Muscle layer of colon (tissue), 2 donors: ENCODE measurements at regions not wholly inside any gene's neighbourhood (a gene's known extent, or its start where the extent isn't known, plus 50 kb on each side); places are given as distances from the start of the nearest gene placed in this dataset.

Experiments
- H3K27ac ChIP-seq: one replicate; pipeline ENCODE4 v1.7.0; 2013; ENCODE audit warnings: low read depth, mild to moderate bottlenecking, low read length, moderate library complexity
- H3K27me3 ChIP-seq, 2 donors: one replicate each; pipeline ENCODE4 v1.7.0; 2013; ENCODE audit warnings: low read length in 2 of 2, mild to moderate bottlenecking in 2 of 2; ENCODE audit not compliant: insufficient read depth in 2 of 2, control insufficient read depth in 1 of 2
- H3K36me3 ChIP-seq: one replicate; pipeline ENCODE4 v1.7.0; 2013; ENCODE audit warnings: mild to moderate bottlenecking, low read length; ENCODE audit not compliant: insufficient read depth
- H3K4me1 ChIP-seq: one replicate; pipeline ENCODE4 v1.7.0; 2013; ENCODE audit warnings: mild to moderate bottlenecking, low read length; ENCODE audit not compliant: insufficient read depth
- H3K4me3 ChIP-seq, 2 donors: one replicate each; pipeline ENCODE4 v1.7.0; 2013; ENCODE audit warnings: low read length in 2 of 2, low read depth in 1 of 2, mild to moderate bottlenecking in 1 of 2, moderate library complexity in 1 of 2
- H3K9ac ChIP-seq: one replicate; pipeline ENCODE4 v1.7.0; 2013; ENCODE audit warnings: low read length
- H3K9me3 ChIP-seq: one replicate; pipeline ENCODE4 v1.7.0; 2013; ENCODE audit warnings: mild to moderate bottlenecking, low read length
- donor health status: abdominal sarcoma.
- donor health status: Adenocarcinoma of cecum.

DNA sequence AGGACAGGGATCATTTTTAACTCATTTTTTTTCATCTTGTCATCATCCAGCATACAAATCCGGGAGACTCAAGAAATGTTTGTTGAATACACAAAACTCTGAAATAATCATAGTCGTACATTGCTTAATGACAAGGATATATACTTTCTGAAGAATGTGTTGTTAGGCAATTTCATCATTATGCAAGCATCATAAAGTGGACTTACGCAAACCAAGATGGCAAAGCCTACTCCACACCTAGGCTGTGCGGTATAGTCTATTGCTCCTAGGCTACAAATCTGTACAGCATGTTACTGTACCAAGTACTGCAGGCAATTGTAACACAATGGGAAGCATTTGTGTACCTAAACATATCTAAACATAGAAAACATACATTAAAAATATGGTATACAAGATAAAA is 264.1 kb downstream of the TSHZ3 start:
- Histone ChIP-seq H3K4me3 (no peak overlapping the region), H3K9me3 (no peaks in the 10 kb centered on the region), H3K27ac (no peak overlapping the region), H3K27me3 (no peaks in the 10 kb centered on the region), H3K4me1 (no peaks in the 10 kb centered on the region), H3K36me3 (no peaks in the 10 kb centered on the region), H3K9ac (no peak overlapping the region)

DNA sequence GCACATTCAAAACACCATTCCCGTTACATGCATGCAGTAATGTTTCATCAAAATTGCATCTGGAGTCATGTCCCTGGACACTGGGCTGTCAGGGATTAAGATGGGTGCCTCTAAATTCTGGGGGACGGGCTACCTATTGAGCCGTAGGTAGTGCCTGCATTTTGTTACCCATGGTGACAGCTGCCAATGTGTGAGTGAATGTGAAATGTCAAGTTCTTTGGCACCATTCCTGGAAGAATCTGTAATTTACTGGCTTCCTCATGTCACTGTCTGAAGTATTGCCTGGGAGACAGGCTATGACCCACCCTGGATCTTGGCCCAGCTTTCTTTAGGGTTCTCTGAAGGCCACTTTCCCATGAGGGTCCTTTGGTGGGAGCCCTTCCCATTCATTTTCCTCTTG is 266.1 kb downstream of the TSHZ3 start:
- H3K4me1 ChIP-seq, result no peaks in the 10 kb centered on the region

GRCh38 chr19:31075146-31075655 is 274.0 kb downstream of the TSHZ3 start:
- H3K27ac ChIP-seq, result no peak overlapping the region
- H3K36me3 ChIP-seq, result no peaks in the 10 kb centered on the region
- no peaks in the 10 kb centered on the region for H3K27me3 ChIP-seq
- H3K4me3 ChIP-seq, result no peak overlapping the region
- no peak overlapping the region for H3K9ac ChIP-seq
- no peaks in the 10 kb centered on the region for H3K9me3 ChIP-seq
- H3K4me1 ChIP-seq, result no peaks in the 10 kb centered on the region

More for the DNA sequence above, 266.1 kb downstream of the TSHZ3 start:
- no peak overlapping the region for H3K9ac ChIP-seq
- H3K36me3 ChIP-seq, result no peaks in the 10 kb centered on the region
- H3K9me3 ChIP-seq, result no peaks in the 10 kb centered on the region
- H3K27me3 ChIP-seq, result no peaks in the 10 kb centered on the region
- H3K27ac ChIP-seq, result no peak overlapping the region
- H3K4me3 ChIP-seq, result no peak overlapping the region

DNA sequence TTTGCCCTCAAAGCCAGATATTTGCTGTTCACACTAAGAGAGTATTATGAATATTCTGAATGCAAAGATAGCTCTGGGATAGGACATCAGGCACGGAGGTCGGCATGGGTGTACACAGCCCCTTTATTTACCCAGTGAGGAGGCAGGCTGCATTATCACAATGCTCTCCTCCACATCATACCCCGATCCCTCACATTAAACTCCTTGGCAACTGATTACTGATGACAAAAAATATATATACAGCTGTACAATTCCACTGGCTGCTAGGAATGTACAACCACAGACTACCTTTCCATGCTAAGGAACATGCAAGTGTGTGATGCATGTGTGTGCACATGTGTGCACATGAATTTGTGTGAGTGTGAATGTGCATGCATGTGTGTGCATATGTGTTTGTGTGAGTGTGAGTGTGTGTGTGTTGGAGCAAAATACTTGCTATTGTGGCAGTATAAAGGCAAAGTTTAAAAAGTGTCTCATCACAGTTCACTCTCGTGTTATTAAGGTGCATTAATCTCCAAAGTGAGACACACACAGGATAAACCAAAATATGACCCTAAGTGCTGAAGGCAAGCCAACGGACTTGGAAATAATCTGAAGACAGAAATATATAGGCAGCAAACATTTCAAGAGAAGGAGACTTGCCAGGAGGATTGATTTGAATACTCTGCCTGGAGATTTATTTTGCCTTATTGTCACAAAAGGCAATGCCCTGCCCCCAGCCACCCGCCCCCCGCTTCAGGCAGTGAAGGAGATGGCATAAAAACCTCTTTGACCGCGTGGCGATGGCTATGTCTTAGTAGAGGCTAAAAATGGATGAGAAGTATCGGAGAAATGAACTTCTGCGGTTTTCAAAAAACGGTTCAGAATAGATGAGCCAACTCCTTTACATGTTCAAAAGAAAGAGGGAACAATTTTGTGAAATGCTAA is 274.8 kb downstream of the TSHZ3 start:
- H3K27me3 ChIP-seq, result no peaks in the 10 kb centered on the region
- no peak overlapping the region for H3K27ac ChIP-seq
- no peaks in the 10 kb centered on the region for H3K36me3 ChIP-seq
- no peaks in the 10 kb centered on the region for H3K4me1 ChIP-seq
- H3K9ac ChIP-seq, result no peak overlapping the region
- H3K9me3 ChIP-seq, result no peaks in the 10 kb centered on the region
- H3K4me3 ChIP-seq, result no peak overlapping the region

DNA sequence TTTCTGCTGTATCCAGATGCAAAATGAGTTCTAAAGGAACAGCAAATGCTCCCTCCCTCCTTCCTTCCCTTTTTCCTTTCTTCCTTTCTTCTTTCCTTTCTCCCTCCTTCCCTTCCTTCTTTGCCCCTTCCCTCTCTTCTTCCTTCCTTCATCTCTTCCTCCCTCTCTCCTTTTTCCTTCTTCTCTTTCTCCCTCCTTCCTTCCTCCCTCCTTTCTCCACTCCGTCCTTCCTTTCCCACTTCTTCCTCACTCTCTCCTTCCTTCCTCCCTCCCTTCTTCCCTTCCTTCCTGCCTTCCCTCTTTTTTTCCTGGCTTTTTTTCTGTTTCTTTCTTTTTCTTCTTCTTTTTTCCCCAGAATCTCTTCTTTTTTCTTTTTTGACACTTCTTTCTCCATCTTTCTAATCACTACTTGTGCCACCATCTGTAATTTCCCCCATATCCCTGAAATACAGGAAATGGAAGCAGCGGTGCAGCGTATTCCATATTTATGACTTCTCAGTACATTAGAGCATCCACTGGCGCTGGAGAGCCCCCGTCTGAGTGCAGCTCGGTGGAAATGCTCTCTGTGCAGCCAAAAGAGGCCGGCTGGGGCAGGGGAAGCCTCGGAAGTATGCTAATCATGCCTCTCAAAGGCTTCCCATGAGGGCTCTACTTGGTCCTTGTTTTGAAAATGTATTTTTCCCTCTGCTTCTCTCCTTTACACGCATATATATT is 275.6 kb downstream of the TSHZ3 start:
- Histone ChIP-seq H3K27ac (no peak overlapping the region), H3K9ac (no peak overlapping the region), H3K9me3 (no peaks in the 10 kb centered on the region), H3K4me1 (no peaks in the 10 kb centered on the region), H3K4me3 (no peak overlapping the region), H3K36me3 (no peaks in the 10 kb centered on the region), H3K27me3 (no peaks in the 10 kb centered on the region)

DNA sequence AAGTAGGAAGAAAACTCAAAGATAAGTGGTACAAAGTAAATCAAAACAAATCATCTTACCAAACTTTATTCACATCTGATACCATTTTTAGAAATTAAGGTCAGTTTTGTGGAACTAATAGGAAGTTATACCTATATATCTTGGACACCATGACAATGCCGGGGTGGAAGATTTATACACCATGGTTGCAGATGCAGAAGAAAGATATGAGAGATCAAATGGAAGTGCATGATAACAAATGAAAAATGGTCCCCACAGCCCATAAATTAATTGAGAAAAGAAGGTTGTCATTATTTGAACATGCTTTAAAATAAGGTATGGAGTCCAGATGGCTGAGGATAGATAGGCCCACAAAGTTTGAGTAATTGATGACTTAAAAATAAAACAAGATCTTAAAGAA is 276.8 kb downstream of the TSHZ3 start:
- Histone ChIP-seq H3K4me3 (no peak overlapping the region), H3K27ac (no peak overlapping the region), H3K4me1 (no peaks in the 10 kb centered on the region), H3K9ac (no peak overlapping the region), H3K9me3 (no peaks in the 10 kb centered on the region), H3K27me3 (no peaks in the 10 kb centered on the region), H3K36me3 (no peaks in the 10 kb centered on the region)

GRCh38 chr19:31071136-31071855 is 277.9 kb downstream of the TSHZ3 start:
- H3K27ac ChIP-seq, result no peak overlapping the region
- no peaks in the 10 kb centered on the region for H3K9me3 ChIP-seq
- H3K4me3 ChIP-seq, result no peak overlapping the region
- no peak overlapping the region for H3K9ac ChIP-seq
- H3K36me3 ChIP-seq, result no peaks in the 10 kb centered on the region
- H3K27me3 ChIP-seq, result no peaks in the 10 kb centered on the region
- no peaks in the 10 kb centered on the region for H3K4me1 ChIP-seq

GRCh38 chr19:31070146-31071065 is 278.8 kb downstream of the TSHZ3 start:
- H3K36me3 ChIP-seq, result no peaks in the 10 kb centered on the region
- H3K4me1 ChIP-seq, result no peaks in the 10 kb centered on the region
- no peak overlapping the region for H3K27ac ChIP-seq
- no peaks in the 10 kb centered on the region for H3K9me3 ChIP-seq
- no peak overlapping the region for H3K4me3 ChIP-seq
- H3K27me3 ChIP-seq, result no peaks in the 10 kb centered on the region
- H3K9ac ChIP-seq, result no peak overlapping the region

DNA sequence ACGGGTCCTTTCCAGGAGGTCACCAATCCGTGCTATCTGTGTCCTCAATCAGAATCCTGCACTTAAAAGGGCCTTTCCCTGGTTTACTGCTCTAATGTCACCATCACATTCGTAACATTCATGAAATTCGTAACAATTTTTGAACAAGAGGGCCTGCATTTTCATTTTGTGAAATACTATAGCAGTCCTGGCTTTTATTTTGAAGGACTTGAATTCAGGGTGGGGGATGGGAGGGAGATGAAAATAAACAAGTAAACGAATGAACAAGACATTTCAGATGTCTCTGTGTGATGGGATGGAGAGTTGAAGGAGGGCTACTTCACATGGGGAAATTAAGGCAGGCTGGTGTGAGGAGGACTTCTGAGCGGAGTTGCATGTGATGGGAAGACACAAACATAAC is 281.0 kb downstream of the TSHZ3 start:
- Histone ChIP-seq H3K9me3 (no peaks in the 10 kb centered on the region), H3K4me3 (no peak overlapping the region), H3K4me1 (no peaks in the 10 kb centered on the region), H3K36me3 (no peaks in the 10 kb centered on the region), H3K9ac (no peak overlapping the region), H3K27ac (no peak overlapping the region), H3K27me3 (no peaks in the 10 kb centered on the region)

GRCh38 chr19:31066385-31066784 is 282.9 kb downstream of the TSHZ3 start:
- H3K27me3 ChIP-seq, result no peaks in the 10 kb centered on the region
- H3K4me1 ChIP-seq, result no peaks in the 10 kb centered on the region
- no peak overlapping the region for H3K9ac ChIP-seq
- no peak overlapping the region for H3K27ac ChIP-seq
- no peak overlapping the region for H3K4me3 ChIP-seq
- H3K9me3 ChIP-seq, result no peaks in the 10 kb centered on the region
- H3K36me3 ChIP-seq, result no peaks in the 10 kb centered on the region
